Skeletal muscle tissue (tissue), 3 donors: ENCODE measurements at regions not wholly inside any gene's neighbourhood (a gene's known extent, or its start where the extent isn't known, plus 50 kb on each side); places are given as distances from the start of the nearest gene placed in this dataset.
A peak's percentile ranks its signal among the peaks of the same experiment; 100 is the strongest.
"Not testable (repeated sequence)": the region's sequence is repeated elsewhere in the genome, so short reads cannot be mapped to it uniquely, and the experiment has no call there.

ENCODE experiments used
- H3K27ac ChIP-seq: one replicate; pipeline ENCODE4 v1.7.0; 2013; ENCODE audit warnings: mild to moderate bottlenecking, low read depth, low read length, inconsistent platforms
- H3K27me3 ChIP-seq, 3 donors: one replicate each; pipeline ENCODE4 v1.7.0; 2013; ENCODE audit warnings: low read length in 3 of 3; ENCODE audit not compliant: control insufficient read depth in 3 of 3, insufficient read depth in 3 of 3
- H3K36me3 ChIP-seq, 3 donors: one replicate each; pipeline ENCODE4 v1.7.0; 2013; ENCODE audit warnings: low read length in 3 of 3; ENCODE audit not compliant: control insufficient read depth in 3 of 3, insufficient read depth in 3 of 3
- H3K4me1 ChIP-seq, 3 donors: one replicate each; pipeline ENCODE4 v1.7.0; 2013; ENCODE audit warnings: low read length in 3 of 3, mild to moderate bottlenecking in 3 of 3; ENCODE audit not compliant: control insufficient read depth in 3 of 3, insufficient read depth in 3 of 3
- H3K4me3 ChIP-seq, 3 donors: one replicate each; pipeline ENCODE4 v1.7.0; 2013; ENCODE audit warnings: low read length in 3 of 3
- H3K9ac ChIP-seq, 3 donors: one replicate each; pipeline ENCODE4 v1.7.0; 2013; ENCODE audit warnings: low read length in 3 of 3, mild to moderate bottlenecking in 3 of 3, moderate library complexity in 2 of 3, low read depth in 1 of 3
- H3K9me3 ChIP-seq, 3 donors: one replicate each; pipeline ENCODE4 v1.7.0; 2013; ENCODE audit warnings: low read length in 3 of 3; ENCODE audit not compliant: control insufficient read depth in 3 of 3
- donor health status: Osteomylitis.

DNA sequence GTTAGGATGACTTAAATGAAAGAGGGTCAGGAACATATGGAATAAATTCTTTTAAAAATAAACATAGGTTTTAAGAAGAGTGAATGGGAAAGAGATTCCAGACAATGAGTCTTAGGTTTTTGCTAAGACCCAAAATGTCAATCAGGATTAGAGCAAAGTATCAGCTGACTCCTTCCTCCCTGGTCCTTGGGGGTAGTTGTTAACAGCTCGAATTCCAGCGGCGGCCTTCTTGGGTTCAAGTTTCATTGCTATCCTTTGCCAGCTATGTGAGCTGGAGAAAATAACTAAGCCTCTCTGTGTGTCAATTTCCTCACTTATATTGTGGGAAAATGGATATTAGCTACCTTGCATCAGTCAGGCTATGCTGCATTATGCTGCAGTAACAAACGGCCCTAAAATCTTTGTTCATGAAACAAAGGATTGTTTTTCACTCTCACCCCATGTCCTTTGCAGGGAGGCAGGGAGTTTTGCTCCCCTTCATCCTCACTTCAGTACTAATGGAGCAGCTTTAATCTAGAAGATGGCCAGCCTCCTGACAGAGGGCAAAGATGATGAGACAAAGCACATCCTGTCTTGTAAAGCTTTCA lies 83.8 kb upstream of the RFLNA start:
- H3K4me3 ChIP-seq, result no peak overlapping the region
- H3K27me3 ChIP-seq, result peaks cover 0 to 4% (median 0%) of the 10 kb centered on the region in 3 donors
- H3K4me1 ChIP-seq, result no peaks in the 10 kb centered on the region
- H3K36me3 ChIP-seq, result no peaks in the 10 kb centered on the region
- no peak overlapping the region for H3K27ac ChIP-seq
- peaks cover 4 to 5% (median 4%) of the 10 kb centered on the region in 3 donors for H3K9me3 ChIP-seq
- H3K9ac ChIP-seq, result no peak overlapping the region

- peaks cover 0 to 4% (median 0%) of the 10 kb centered on the region in 3 donors for H3K27me3 ChIP-seq
Observed at GRCh38 chr12:124211753-124212152, 83.1 kb upstream of the RFLNA start.

DNA sequence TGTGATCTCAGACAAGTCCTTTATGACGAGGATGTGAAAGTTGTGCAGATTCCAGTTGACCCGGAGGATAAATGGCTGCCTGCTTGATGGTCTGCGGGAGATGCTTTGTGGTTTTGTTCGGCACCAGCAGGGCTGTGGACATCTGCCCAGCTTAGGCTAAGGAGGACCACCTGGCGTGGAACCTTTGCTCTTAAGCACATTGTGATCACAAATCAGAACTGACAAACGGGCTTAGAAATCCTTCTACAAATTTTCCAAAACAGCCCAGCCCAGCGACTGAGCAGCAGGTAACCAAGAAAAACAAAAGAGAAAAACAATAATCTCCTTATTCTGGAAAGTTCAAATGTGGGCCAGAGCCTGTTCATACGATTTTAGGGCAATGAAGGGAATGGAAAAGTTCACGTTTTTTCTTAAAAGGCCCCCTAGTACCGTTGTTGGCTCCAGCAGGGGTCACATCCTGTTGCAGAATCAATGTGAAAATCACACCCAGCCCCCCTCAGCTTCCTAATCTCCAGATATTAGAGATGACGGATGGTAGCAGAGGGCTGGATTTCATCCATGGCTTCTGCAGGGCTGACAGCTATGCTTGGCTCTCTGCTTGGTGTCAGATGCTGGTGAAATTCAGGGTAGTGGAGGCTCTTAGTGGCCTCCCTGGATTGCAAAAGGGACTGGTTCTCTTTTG lies 81.1 kb upstream of the RFLNA start:
- no peaks in the 10 kb centered on the region for H3K27me3 ChIP-seq

More at GRCh38 chr12:124211753-124212152, 83.1 kb upstream of the RFLNA start:
- H3K27ac ChIP-seq, result no peak overlapping the region
- no peak overlapping the region for H3K4me3 ChIP-seq
- no peaks in the 10 kb centered on the region for H3K36me3 ChIP-seq
- no peaks in the 10 kb centered on the region for H3K4me1 ChIP-seq
- no peak overlapping the region for H3K9ac ChIP-seq
- peaks cover 4 to 5% (median 4%) of the 10 kb centered on the region in 3 donors for H3K9me3 ChIP-seq

DNA sequence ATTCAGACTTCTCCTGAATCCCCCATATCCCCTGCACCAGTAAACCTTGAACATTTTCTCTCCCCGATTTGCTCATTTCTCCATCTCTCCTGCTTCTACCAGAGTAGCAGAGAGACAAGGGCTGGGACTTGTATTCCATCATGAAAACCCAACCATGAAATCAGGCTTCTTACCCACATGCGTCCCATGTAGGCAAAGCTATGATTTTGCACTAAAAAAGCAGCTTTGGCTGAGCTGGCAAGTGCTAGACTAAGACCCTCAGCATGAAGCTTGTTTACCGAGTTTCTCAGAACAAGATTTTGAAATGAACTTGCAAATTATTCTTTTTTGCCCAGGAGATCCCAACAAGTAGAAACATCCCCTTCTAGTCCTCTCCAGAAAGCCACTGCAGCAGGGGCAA lies 80.3 kb upstream of the RFLNA start:
- Histone ChIP-seq H3K27ac (no peak overlapping the region), H3K36me3 (no peaks in the 10 kb centered on the region), H3K4me1 (peaks cover 0 to 4% (median 3%) of the 10 kb centered on the region in 3 donors), H3K27me3 (no peaks in the 10 kb centered on the region), H3K9ac (no peak overlapping the region), H3K4me3 (no peak overlapping the region), H3K9me3 (peaks cover 0 to 5% (median 4%) of the 10 kb centered on the region in 3 donors)

More for the DNA sequence above, 81.1 kb upstream of the RFLNA start:
- Histone ChIP-seq H3K4me3 (no peak overlapping the region), H3K9me3 (peaks cover 0 to 5% (median 4%) of the 10 kb centered on the region in 3 donors), H3K36me3 (no peaks in the 10 kb centered on the region), H3K9ac (no peak overlapping the region), H3K27ac (no peak overlapping the region), H3K4me1 (peaks cover 0 to 4% (median 3%) of the 10 kb centered on the region in 3 donors)

GRCh38 chr12:124216966-124217365 lies 77.9 kb upstream of the RFLNA start:
- Histone ChIP-seq H3K36me3 (no peaks in the 10 kb centered on the region), H3K27ac (no peak overlapping the region), H3K9ac (no peak overlapping the region), H3K4me1 (peaks cover 0 to 4% (median 3%) of the 10 kb centered on the region in 3 donors), H3K9me3 (peaks cover 0 to 4% (median 0%) of the 10 kb centered on the region in 3 donors), H3K4me3 (no peak overlapping the region), H3K27me3 (peaks cover 0 to 2% (median 0%) of the 10 kb centered on the region in 3 donors)

- H3K27me3 ChIP-seq, result peaks cover 0 to 3% (median 0%) of the 10 kb centered on the region in 3 donors
- H3K36me3 ChIP-seq, result no peaks in the 10 kb centered on the region
- peak overlapping the region in 1 of 3 donors; percentile 45 for H3K9ac ChIP-seq
- peaks cover 0 to 4% (median 0%) of the 10 kb centered on the region in 3 donors for H3K9me3 ChIP-seq
- peaks cover 0 to 4% (median 3%) of the 10 kb centered on the region in 3 donors for H3K4me1 ChIP-seq
- no peak overlapping the region for H3K27ac ChIP-seq
- H3K4me3 ChIP-seq, result peak overlapping the region; percentile 13 to 24 (median 22)
Observed at GRCh38 chr12:124217508-124218242, 77.2 kb upstream of the RFLNA start.

- no peak overlapping the region for H3K4me3 ChIP-seq
- peaks cover 0 to 3% (median 0%) of the 10 kb centered on the region in 3 donors for H3K27me3 ChIP-seq
- H3K4me1 ChIP-seq, result peaks cover 0 to 4% (median 3%) of the 10 kb centered on the region in 3 donors
- H3K27ac ChIP-seq, result no peak overlapping the region
- H3K9ac ChIP-seq, result no peak overlapping the region
- H3K9me3 ChIP-seq, result peaks cover 0 to 4% (median 0%) of the 10 kb centered on the region in 3 donors
- H3K36me3 ChIP-seq, result no peaks in the 10 kb centered on the region
Observed at GRCh38 chr12:124218243-124218560, 76.7 kb upstream of the RFLNA start.

GRCh38 chr12:124218650-124219049 lies 76.2 kb upstream of the RFLNA start:
- H3K27me3 ChIP-seq, H3K4me3 ChIP-seq, H3K36me3 ChIP-seq, H3K4me1 ChIP-seq, H3K9ac ChIP-seq, H3K9me3 ChIP-seq, H3K27ac ChIP-seq: not testable (repeated sequence)

DNA sequence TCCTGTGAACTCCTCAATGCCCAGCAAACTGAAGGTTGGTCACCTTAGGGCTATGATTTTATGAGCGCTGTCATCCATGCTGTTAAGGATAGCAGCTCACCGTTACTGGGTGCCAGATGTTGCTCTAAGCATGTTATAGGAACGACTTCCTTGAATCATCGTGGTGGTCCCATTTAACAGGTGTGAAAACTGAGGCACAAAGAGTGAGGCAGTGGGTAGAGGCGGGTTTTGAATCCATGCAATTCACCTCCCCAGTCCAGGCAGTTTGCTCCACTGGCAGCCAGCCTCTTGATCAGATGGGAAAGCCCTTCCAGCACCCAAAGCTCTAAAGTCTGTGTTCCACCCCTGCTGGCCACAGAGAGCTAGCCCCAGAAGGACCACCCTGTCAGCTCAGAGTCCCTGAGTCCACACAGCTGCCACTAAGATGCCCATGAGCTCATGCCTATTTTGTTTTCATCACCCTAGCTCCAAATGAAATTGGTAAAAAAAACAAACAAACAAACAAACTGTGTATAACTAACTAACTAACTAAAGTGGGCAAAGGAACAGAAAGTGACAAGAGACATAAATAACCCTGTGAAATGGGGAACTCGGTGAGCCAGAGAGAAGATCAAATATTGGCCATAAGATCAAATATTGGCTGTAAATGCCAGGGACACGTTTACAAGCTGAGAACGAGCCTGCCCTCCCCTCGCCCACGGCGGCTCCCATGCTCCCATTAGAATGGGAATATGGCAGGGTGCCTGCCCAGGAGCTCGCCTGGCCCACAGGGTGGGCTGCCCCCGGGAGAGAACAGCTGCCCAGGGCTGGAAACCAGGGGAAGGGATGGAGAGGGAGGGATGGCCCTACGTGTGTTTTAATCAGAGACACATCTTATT lies 72.3 kb upstream of the RFLNA start:
- peaks cover 5 to 8% (median 6%) of the 10 kb centered on the region in 3 donors for H3K4me1 ChIP-seq
- no peak overlapping the region for H3K4me3 ChIP-seq
- H3K36me3 ChIP-seq, result no peaks in the 10 kb centered on the region
- no peak overlapping the region for H3K9ac ChIP-seq
- H3K9me3 ChIP-seq, result no peaks in the 10 kb centered on the region
- no peak overlapping the region for H3K27ac ChIP-seq
- H3K27me3 ChIP-seq, result peaks cover 0 to 3% (median 0%) of the 10 kb centered on the region in 3 donors
